Neural crest cell (in vitro differentiated cells): ENCODE measurements at regions not wholly inside any gene's neighbourhood (a gene's known extent, or its start where the extent isn't known, plus 50 kb on each side); places are given as distances from the start of the nearest gene placed in this dataset.
A peak's percentile ranks its signal among the peaks of the same experiment; 100 is the strongest.
"Not testable (repeated sequence)": the region's sequence is repeated elsewhere in the genome, so short reads cannot be mapped to it uniquely, and the experiment has no call there.

Experiments
- DNase-seq: peaks from one replicate; pipeline ENCODE4 v3.0.0; 2021; ENCODE audit warnings: low read depth, mixed read lengths, low spot score
- H3K27ac Mint-ChIP-seq: one replicate; pipeline ENCODE4 v1.8.0; 2021; ENCODE audit warnings: mild to moderate bottlenecking, mixed read lengths; ENCODE audit not compliant: unreplicated experiment
- H3K27me3 Mint-ChIP-seq: 2 replicates; pipeline ENCODE4 v1.8.0; 2021; ENCODE audit warnings: low read depth, mild to moderate bottlenecking, mixed read lengths
- H3K36me3 Mint-ChIP-seq: 2 replicates; pipeline ENCODE4 v1.8.0; 2021; ENCODE audit warnings: low read depth, mild to moderate bottlenecking, mixed read lengths
- H3K4me1 Mint-ChIP-seq: 2 replicates; pipeline ENCODE4 v1.8.0; 2021; ENCODE audit warnings: mixed read lengths
- H3K4me3 Mint-ChIP-seq: one replicate; pipeline ENCODE4 v1.8.0; 2021; ENCODE audit warnings: mild to moderate bottlenecking, mixed read lengths
- H3K9me3 Mint-ChIP-seq: 2 replicates; pipeline ENCODE4 v1.8.0; 2021; ENCODE audit warnings: mixed read lengths
- TF ChIP-seq, protein P1 (sequence below): fragments of 200-600 bp; sonication (generic); conservative IDR thresholded peaks from 2 replicates; pipeline ENCODE4 v1.5.0; 2021; ENCODE audit warnings: antibody characterized with exemption, mild to moderate bottlenecking

DNA sequence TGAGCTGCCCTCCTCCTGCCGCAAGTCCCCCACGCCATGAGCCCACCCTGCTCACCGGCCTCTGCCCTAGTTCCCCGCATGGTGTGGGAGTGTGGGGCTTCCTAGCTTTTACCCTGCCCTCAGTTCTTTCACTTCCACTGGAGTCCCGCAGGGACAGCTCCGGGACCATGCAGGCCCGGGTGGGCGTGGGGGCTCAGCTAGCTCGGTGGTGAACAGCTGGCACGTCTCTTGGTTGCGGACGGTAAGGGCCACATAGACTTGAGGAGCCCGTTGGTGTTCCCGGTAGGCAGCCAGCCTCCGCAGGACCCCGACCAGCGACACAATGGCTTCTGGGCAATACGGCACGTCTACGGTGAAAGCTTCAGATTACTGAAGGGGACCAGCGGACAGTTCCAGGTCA lies 108.9 kb upstream of the CCZ1B start:
- Mint-ChIP-seq H3K36me3 (no peaks in the 10 kb centered on the region), H3K4me3 (no peak overlapping the region), H3K27me3 (no peaks in the 10 kb centered on the region), H3K27ac (no peak overlapping the region), H3K9me3 (no peaks in the 10 kb centered on the region), H3K4me1 (peaks cover 14% of the 10 kb centered on the region)
- TF ChIP-seq, protein P1, sequence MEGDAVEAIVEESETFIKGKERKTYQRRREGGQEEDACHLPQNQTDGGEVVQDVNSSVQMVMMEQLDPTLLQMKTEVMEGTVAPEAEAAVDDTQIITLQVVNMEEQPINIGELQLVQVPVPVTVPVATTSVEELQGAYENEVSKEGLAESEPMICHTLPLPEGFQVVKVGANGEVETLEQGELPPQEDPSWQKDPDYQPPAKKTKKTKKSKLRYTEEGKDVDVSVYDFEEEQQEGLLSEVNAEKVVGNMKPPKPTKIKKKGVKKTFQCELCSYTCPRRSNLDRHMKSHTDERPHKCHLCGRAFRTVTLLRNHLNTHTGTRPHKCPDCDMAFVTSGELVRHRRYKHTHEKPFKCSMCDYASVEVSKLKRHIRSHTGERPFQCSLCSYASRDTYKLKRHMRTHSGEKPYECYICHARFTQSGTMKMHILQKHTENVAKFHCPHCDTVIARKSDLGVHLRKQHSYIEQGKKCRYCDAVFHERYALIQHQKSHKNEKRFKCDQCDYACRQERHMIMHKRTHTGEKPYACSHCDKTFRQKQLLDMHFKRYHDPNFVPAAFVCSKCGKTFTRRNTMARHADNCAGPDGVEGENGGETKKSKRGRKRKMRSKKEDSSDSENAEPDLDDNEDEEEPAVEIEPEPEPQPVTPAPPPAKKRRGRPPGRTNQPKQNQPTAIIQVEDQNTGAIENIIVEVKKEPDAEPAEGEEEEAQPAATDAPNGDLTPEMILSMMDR: no peak
- DNase-seq: no peak

DNA sequence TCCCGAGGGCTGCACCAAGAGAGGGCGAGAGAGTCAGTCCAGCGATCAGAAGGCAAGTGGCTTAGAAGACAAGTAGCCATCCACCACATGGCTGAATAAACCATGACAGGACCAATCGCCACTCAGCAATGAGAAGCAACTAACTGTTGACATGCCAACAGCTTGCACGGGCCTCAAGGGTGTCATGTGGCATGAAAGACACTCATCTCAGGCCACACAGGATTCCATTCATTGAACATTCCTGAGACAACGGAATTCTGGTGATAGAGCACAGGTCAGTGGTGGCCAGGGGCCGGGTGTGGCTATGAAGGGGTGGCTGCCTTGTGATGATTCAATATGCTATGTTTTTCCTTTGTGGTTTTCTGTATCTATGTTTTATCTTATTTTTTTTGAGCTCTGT lies 110.6 kb upstream of the CCZ1B start:
- DNase-seq, H3K36me3 Mint-ChIP-seq, H3K9me3 Mint-ChIP-seq, H3K4me1 Mint-ChIP-seq, H3K27ac Mint-ChIP-seq, H3K27me3 Mint-ChIP-seq, H3K4me3 Mint-ChIP-seq: not testable (repeated sequence)

DNA sequence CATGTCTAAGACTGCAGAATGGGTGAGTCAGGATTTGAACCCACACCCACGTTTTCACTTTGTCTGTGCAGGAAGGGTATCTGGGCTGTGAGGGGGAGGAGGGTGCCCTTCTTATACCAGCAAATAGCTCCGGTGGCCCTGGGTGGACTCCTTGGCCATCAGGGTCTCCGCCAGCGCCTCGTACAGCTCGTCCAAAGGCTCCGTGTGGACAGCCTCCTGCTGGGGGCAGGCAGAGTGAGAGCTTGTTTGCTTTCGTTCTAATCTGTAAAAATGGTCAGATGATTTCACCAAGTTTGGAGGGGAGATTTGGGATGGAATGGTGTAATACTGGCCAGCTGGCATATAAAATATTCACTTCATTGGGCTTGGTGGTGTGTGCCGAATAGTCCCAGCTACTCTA lies 111.7 kb upstream of the CCZ1B start:
- DNase-seq, H3K4me3 Mint-ChIP-seq, H3K27ac Mint-ChIP-seq, H3K27me3 Mint-ChIP-seq, H3K9me3 Mint-ChIP-seq, H3K4me1 Mint-ChIP-seq, H3K36me3 Mint-ChIP-seq: not testable (repeated sequence)

DNA sequence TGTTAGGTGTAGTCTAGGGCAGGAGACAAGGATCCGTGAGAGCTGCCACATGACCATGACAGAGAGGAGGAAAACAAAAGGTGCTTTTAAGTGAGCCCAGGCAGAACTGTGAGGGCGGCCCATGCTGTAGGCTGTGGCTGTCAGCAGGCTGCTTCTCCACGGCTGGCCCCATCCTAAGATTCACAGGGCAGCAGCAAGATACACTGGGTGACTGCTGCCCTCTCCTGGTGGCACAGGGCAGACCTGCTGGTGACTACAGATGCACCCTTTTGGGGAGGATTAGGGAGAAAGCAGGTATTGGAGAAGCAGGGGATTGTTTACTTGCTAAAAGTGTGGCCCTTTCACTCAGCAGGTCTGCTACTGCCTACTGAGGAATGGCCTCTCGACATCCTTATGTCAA lies 112.2 kb upstream of the CCZ1B start:
- TF ChIP-seq, protein P1: peak; percentile 70
- H3K27ac Mint-ChIP-seq, H3K4me3 Mint-ChIP-seq, H3K27me3 Mint-ChIP-seq, H3K36me3 Mint-ChIP-seq, H3K9me3 Mint-ChIP-seq, H3K4me1 Mint-ChIP-seq: not testable (repeated sequence)
- DNase-seq: peak; percentile 25

DNA sequence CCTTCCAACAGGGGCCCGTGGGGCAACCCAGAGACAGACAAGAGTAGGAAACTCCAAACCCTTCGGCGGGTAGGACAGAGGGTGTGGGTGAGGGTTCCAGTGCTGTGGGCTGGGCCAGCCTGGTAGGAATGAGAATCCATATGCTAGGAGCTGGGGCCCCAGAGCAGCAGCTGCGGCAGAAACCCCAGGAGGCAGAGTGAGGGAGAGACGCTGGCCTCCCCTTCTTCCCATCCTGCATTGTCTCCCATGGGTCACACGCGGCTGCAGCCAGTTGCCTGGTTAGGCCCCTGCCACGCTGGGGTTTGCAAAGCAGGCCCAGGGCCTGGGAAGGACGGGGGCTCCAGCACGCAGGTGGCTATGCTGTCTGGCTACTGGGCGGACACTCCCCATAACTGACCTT lies 113.1 kb upstream of the CCZ1B start:
- H3K4me3 Mint-ChIP-seq, DNase-seq, H3K9me3 Mint-ChIP-seq, H3K27me3 Mint-ChIP-seq, H3K36me3 Mint-ChIP-seq, H3K4me1 Mint-ChIP-seq, H3K27ac Mint-ChIP-seq: not testable (repeated sequence)

DNA sequence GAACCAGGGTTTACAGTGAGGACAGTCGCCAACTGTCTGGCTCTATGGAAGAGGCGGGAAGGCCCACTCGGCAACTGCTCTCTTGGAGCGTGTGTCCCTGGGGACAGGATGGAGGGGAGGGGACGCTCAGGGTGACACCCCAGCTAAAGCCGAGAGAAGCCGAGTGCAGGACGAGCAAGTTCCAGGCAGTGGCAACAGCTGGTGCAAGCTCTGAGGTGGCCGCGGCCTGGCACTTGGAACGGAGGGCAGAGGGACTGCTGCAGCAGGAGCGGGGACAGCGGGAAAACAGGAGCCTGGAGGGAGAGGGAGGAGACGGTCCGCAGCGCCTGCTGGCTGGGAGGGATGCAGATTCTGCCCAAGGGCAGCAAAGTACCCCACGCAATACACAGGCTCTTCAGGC lies 113.8 kb upstream of the CCZ1B start:
- H3K27ac Mint-ChIP-seq, H3K27me3 Mint-ChIP-seq, DNase-seq, H3K36me3 Mint-ChIP-seq, H3K4me1 Mint-ChIP-seq, H3K4me3 Mint-ChIP-seq, H3K9me3 Mint-ChIP-seq: not testable (repeated sequence)

DNA sequence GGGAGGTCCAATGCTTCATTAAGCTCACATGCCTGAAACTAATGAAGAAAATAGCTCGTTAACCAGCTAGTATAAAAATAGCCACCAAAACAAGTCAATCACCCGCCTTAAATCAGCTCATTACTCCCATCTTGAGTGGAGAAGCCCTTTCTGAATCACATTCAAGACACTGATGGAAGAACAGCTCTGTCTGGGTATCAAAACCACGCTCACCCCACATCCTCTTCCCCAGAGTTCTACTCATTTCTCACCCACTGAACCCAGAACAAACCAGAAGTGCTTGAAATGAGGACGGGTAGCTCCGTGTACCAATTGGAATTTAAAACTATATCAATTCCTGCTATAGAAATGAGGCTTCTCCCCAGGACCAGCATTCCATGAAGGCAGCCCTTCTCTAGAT lies 120.8 kb upstream of the CCZ1B start:
- H3K27me3 Mint-ChIP-seq: peaks cover 10% of the 10 kb centered on the region
- H3K36me3 Mint-ChIP-seq, H3K9me3 Mint-ChIP-seq, DNase-seq, H3K27ac Mint-ChIP-seq, H3K4me3 Mint-ChIP-seq, H3K4me1 Mint-ChIP-seq: not testable (repeated sequence)

DNA sequence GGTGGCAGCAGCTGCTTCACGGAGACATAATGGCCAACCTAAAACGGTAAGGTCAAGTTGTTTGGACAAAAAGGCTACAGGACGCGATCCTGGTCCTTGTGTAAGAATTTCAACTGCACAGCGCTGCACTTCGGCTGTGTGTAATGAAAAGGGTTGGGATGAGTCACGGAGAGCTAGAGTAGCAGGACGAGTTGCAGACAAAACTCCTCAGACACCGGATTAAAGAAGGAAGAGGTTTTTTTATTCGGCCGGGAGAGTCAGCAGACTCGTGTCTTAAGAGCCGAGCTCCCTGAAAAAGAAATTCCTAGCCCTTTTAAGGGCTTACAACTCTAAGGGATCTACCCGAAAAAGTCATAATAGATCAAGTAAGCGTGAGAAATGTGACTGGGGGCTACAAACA lies 124.2 kb upstream of the CCZ1B start:
- Mint-ChIP-seq H3K27ac (peak overlapping the region; percentile 51), H3K27me3 (peaks cover 10% of the 10 kb centered on the region)
- not testable (repeated sequence) for H3K9me3 Mint-ChIP-seq, H3K4me1 Mint-ChIP-seq, DNase-seq, H3K4me3 Mint-ChIP-seq, H3K36me3 Mint-ChIP-seq

DNA sequence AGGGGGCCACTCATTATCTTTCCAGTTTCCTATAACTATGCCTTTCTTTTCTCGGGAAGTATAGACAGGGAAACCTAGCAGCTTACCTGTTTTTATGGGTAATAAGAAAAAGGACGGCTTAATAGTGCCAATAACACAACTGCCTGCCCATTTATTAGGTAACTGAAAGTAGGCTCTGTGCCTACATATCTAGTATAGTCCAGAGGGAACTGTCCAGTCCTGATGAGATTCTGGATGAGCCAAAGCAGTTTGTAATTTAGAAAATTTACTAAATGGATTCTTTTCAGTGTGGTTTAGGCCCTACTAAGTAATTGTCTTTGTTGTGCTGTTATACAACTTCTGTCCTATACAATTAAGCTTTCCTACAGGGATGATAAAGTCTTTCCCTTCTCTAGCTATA lies 125.5 kb upstream of the CCZ1B start:
- not testable (repeated sequence) for H3K9me3 Mint-ChIP-seq, DNase-seq, H3K4me3 Mint-ChIP-seq

More for the DNA sequence above, 125.5 kb upstream of the CCZ1B start:
- not testable (repeated sequence) for H3K27ac Mint-ChIP-seq, H3K4me1 Mint-ChIP-seq, H3K36me3 Mint-ChIP-seq
- peaks cover 10% of the 10 kb centered on the region for H3K27me3 Mint-ChIP-seq
